ENCODE measurements at regions not wholly inside any gene's neighbourhood (a gene's known extent, or its start where the extent isn't known, plus 50 kb on each side); places are given as distances from the start of the nearest gene placed in this dataset.
A peak's percentile ranks its signal among the peaks of the same experiment; 100 is the strongest.
"Not testable (repeated sequence)": the region's sequence is repeated elsewhere in the genome, so short reads cannot be mapped to it uniquely, and the experiment has no call there.

DNA sequence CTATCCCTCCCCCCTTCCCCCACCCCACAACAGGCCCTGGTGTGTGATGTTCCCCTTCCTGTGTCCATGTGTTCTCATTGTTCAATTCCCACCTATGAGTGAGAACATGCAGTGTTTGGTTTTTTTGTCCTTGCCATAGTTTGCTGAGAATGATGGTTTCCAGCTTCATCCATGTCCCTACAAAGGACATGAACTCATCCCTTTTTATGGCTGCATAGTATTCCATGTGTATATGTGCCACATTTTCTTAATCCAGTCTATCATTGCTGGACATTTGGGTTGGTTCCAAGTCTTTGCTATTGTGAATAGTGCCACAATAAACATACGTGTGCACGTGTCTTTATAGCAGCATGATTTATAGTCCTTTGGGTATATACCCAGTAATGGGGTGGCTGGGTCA, 52.3 kb upstream of the MAN1A2 start:
- intact Hi-C loops (cut with DNase I); ATAC-seq; DNase-seq (ENCODE audit: missing footprints): not testable (repeated sequence)

DNA sequence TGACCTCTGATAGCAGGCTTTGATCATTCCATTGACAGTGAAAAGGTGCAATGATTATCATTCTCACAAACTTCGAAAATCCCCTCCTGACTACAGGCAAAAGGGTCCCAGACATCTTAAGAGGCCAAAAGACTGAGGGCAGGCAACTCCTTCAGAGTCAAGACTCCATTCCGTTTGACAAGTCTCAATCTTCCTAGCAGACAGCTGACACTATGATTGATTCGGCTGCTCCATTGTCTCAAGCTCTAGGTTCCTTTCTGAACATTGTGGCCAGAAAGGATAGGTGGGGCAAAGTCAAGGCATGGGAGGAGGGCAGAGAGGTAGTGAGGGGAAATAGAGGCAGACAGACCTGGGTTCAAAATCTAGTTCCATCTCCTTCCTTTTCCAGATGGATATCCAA, 53.7 kb upstream of the MAN1A2 start:
- intact Hi-C loops (cut with DNase I) = no loop called here
- ATAC-seq (no peak), DNase-seq (ENCODE audit: missing footprints) (no peak)

DNA sequence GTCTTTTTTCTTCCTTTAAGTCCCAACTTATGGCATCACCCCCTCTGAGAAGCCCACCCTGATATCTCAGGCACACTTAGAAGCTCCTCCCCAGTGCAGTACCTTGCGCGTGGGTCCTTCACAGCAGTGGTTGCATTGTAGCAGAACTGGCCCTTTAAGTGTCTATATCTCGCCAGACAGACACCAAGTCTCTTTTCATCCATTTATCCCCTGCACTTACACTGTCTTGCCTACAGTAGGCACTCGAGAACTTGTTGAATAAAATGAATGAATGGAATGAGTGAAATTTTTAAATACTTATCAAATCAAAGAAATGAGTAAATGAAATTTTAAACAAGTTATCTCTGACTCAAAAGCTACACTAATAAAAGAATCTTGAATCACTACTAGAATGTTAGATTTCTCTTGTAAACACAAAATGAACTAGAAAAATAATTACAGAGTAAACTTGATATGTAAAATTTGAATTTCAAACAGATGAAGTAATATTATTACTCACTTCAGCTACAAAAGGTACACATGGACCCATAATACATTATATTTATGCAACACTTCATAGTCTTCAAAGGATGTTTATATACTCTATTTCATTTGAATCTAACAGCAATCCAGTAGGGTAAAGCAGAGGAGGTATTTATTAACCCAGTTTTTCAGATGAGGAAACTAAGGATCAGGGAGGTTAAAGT, 54.7 kb upstream of the MAN1A2 start:
- no peak for DNase-seq (ENCODE audit: missing footprints)
- intact Hi-C loops (cut with DNase I) = no loop called here
- ATAC-seq = no peak

DNA sequence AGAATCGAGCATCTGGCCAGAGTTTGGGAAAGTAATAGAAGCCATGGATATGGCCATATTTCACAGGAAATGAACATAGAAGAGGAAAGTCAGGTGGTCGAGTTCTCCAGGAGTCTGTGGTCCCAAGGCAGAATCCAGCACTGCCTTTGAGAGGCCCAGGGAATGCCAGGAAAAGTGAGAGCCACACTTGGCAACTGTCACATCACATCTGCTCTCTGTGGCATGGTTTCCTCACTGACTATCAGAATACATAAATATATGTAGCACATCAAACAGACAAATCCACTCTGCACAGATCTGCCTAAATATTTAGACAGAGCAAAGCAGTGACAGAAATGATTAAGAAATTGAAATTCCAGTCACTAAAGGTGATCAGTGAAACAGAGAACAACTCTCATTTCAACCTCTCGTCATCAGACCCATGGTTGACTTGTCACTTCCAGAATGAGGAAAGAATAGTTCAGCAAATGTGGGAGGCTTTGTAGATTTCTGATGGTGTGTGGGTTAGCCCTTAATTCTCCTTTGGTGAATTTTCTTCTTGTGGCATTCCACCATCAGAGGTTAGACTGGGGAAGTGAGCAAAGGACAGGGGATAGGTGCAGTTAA, 58.8 kb upstream of the MAN1A2 start:
- no peak for ATAC-seq
- no peak for DNase-seq (ENCODE audit: missing footprints)
- intact Hi-C loops (cut with DNase I) = no loop called here

DNA sequence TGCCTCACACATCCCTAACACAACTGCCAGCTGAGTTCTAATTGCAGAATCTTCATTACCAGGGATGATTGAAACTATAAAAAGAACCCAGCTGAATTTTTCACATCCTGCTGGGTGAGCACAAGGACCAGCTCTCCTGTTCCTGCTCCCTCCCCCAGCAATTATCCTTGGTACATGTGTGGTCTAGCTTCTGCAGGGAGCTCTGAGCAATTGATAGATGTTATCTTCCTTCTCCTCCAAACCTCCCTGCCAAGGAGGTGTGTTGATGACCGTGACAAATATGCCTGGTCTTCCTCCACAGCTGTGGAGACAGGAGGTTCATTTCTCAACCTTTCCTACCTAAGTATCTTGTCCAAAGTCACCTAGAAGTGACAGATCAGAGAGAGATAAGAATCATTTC, 65.3 kb upstream of the MAN1A2 start:
- no peak for DNase-seq (ENCODE audit: missing footprints)
- no peak for ATAC-seq
- intact Hi-C loops (cut with DNase I) = no loop called here

DNA sequence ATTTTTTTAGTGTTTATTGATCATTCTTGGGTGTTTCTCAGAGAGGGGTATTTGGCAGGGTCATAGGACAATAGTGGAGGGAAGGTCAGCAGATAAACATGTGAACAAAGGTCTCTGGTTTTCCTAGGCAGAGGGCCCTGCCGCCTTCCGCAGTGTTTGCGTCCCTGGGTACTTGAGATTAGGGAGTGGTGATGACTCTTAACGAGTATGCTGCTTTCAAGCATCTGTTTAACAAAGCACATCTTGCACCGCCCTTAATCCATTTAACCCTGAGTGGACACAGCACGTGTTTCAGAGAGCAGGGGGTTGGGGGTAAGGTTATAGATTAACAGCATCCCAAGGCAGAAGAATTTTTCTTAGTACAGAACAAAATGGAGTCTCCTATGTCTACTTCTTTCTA, 67.1 kb upstream of the MAN1A2 start:
- intact Hi-C loops (cut with DNase I); DNase-seq (ENCODE audit: missing footprints); ATAC-seq: not testable (repeated sequence)

DNA sequence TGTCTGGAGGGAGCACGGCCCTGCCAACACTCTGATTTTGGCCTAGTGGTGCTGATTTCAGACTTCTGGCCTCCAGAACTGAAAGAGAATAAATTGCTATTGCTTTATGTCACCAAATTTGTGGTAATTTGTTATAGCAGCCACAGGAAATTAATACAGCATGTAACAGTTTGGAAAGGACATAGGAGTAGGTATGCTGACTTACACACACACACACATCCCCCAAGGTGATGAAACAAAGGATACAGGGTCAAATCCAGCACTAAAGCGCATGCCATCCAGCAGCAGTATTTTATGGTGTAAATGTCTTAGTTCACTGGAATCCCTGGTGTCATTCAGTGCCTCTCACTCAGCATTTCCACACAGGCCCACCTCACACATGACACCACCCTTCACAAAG, 72.2 kb upstream of the MAN1A2 start:
- ATAC-seq = no peak
- no peak for DNase-seq (ENCODE audit: missing footprints)
- intact Hi-C loops (cut with DNase I) = no loop called here

DNA sequence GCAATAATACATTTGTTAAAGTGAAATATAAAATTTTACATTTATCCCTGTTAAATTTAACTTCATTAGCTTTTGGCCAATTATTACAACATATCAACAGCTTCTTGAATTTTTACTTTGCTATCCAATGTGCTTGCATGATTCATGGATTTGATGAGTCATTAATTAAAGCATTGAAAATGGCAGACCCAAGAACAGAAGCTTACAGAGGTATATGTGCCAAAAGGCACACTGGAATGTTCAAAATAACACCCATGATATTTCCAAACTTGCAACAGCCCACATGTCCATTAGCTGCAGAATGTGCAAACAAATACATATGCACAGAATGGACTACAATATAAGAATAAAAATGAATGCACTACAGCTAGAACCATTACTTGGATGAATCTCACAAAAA, 76.4 kb upstream of the MAN1A2 start:
- intact Hi-C loops (cut with DNase I) = no loop called here
- DNase-seq (ENCODE audit: missing footprints) = no peak
- ATAC-seq = no peak

DNA sequence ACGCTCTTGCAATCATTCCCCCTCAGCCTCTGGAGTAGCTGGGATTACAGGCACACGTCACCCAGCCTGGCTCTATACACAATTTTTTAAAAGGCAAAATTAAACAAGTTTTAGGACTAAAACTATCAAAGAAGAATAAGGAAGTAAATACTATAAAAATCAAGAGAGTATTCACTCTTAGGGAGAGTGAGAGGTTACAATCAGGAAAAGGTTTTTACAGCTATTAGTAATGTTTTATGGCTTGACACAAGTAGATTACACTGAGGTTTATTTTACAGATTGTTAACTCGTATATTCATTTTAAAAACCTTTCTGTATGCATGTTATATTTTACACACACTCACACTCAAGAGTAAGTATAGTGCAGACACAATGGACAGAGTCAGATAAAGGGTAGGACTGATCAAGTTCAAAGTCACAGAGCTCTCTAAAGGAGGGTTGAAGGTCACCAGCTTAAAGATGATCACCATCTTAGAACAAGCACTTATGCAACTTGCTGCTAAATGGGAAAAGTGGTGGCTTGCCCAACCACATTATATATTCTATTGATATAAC, 77.9 kb upstream of the MAN1A2 start:
- no peak for DNase-seq (ENCODE audit: missing footprints)
- ATAC-seq = no peak
- intact Hi-C loops (cut with DNase I) = no loop called here

DNA sequence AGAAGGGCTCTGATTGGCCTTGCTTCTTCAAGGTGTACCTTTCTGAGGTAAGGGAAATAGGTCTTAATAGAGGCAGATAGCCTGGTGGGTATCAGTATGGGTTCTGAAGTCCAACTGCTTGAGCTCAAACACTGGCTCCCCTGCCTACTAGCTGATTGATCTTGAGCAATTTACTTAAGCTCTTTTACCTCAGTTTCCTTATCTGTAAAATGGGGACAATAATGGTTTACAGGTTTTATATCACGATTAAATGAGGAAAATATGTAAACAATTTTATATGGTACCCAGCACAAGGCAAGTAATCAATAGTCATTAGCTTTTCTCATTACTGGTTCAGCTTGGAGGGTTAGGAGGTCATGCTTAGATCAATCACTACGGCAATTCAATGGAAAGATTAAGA, 75.8 kb upstream of the VTCN1 start:
- DNase-seq (ENCODE audit: missing footprints) = no peak
- intact Hi-C loops (cut with DNase I) = no loop called here
- no peak for ATAC-seq

DNA sequence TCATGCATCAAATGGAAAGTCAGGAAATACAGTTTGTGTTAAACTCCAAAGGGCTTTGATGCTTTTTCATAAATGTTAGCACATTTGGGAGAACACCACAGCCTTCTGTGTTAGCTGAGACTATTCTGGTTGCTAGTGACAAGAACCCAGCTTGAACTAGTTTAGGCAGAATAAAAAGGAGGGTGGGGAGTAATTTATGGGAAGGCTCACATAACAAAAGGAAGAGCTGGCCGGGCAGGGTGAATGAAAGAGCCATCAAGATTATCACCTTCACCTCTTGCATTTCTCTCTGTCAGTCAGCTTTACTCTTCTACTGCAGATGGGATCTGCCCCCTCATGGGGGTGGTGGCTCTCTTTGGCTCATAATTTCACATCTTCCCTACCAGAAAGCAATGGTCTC, 75.4 kb upstream of the VTCN1 start:
- DNase-seq (ENCODE audit: missing footprints) (no peak), ATAC-seq (no peak)
- intact Hi-C loops (cut with DNase I) = no loop called here

DNA sequence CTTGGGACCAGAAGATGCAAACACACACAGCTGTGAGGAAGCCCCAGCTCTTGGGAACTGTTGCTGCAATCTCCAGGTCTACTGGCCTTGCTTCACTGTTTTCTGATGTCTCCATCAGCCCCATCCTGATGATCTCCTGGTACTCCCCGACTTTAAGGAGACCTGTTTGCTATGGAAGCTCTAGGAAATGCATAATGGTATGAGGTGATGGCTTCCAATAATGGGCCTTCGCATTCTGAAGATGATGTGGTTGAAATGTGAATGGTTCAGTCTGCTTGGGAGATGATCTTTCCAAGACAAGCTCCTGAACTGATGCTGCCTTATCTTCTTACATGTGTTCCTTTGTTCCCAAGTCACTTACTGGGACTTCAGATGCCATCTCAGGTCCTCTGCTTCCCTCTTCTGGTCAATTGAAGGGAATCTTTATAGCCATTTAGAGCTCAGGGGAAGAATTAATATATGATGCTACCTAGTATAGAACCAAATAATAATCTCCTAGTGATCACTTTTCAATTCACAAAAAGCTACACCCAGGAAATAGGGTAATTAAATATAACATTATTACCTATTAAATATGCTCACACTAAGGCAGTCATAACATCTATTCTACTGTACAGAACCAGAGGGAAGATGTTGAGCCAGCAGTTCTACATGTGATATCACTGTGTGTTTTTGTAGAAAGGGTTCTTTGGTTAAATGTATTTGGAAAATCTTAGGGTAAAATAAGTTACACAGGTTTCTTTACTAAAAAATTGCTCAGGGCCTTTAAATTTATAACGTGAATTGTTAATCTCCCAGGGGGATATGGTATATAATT, 73.9 kb upstream of the VTCN1 start:
- intact Hi-C loops (cut with DNase I) = loop anchor here (1.0 to 5.0 kb wide), 2 partner anchors 162 to 217 kb away; partner anchors contain the start of gene TRIM45
- ATAC-seq (peak; percentile 69), DNase-seq (ENCODE audit: missing footprints) (no peak)

DNA sequence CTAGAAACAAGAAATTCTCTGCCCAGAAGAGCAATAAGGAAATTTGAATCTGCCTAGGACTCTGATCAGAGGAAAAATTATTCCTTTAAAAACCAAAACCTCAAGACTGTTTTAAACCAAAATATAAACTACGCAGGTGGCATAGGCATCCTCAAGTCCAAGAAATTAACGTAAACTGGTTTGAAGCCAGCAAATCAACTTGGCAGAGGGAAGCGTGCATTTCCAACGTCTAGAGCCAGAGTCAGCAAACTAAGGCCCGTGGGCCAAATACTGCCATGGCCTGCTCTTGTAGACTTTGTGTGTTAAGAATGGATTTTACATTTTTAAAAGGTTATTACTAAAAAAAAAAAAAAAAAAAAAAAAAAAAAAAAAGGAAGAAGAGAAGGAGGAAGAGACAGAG, 67.8 kb upstream of the VTCN1 start:
- intact Hi-C loops (cut with DNase I) = no loop called here
- ATAC-seq = no peak
- no peak for DNase-seq (ENCODE audit: missing footprints)

DNA sequence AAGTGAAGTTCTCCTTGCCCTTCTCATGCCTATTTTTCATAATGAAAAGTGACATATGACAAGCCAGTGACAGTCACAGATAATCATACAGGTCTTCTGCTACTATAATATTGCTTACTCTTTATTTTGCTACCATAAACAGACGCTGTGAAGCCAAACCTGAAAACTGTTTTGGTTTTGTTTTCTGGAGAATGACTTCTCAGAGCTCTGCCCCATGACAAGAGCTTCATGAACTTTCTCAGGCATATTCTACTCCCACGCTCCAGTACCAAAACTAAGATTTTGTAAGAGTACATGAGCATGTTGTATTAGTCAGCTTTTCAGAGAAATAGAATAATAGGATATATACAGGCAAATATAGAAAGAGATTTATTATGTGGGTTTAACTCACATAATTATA, 64.3 kb upstream of the VTCN1 start:
- intact Hi-C loops (cut with DNase I) = no loop called here
- ATAC-seq (no peak), DNase-seq (ENCODE audit: missing footprints) (no peak)

DNA sequence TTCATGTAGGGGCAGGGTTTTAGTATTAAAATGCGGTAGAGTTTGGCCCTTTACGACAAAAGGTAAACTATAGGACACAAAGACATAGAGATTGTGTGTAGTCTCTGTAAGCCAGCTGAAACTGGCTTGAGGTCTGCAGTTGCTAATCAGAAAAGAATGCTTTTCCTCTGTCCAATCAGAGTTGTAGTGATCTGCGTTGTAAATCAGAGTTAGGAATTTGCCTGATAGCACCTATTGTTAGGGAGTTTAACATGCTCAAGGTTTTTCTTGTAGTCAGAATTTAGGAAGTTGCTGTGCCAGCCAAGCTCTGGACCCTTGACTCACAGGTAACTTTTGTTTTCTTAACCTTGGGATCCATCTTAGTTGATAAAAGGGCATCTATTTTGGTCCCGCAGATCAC, 61.2 kb upstream of the VTCN1 start:
- no peak for DNase-seq (ENCODE audit: missing footprints)
- intact Hi-C loops (cut with DNase I) = no loop called here
- no peak for ATAC-seq

DNA sequence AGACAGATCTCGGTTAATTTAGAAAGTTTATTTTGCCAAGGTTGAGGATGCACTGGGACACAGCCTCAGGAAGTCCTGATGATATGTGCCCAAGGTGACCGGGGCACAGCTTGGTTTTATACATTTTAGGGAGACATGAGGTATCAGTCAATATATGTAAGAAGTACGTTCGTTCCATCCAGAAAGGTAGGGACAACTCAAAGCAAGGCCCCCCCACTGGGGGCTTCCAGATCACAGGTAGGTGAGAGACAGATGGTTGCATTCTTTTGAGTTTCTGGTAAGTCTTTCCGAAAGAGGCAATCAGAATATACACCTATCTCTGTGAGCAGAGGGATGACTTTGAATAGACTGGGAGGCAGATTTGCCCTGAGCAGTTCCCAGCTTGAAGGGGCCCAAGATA, 60.4 kb upstream of the VTCN1 start:
- DNase-seq (ENCODE audit: missing footprints) (no peak), ATAC-seq (no peak)
- intact Hi-C loops (cut with DNase I) = no loop called here

DNA sequence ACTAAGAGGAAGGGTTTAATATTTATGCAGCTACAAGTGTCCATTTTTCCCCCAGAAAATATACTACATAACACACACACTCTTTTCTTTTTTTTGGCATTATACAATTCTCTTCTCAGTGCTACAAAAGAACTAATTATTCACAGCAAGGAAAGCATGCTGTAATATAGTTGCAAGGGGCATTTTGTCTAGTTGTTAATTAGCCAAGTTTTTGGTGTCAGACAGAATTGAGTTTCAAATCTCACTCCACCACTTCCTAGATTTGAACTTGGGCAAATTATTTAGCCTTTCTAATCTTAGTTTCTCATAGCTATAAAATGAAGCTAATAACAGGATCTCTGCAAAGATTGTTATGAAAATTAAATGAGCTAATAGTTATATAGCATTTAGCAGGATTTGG, 60.0 kb upstream of the VTCN1 start:
- ATAC-seq (no peak), DNase-seq (ENCODE audit: missing footprints) (no peak)
- intact Hi-C loops (cut with DNase I) = no loop called here

DNA sequence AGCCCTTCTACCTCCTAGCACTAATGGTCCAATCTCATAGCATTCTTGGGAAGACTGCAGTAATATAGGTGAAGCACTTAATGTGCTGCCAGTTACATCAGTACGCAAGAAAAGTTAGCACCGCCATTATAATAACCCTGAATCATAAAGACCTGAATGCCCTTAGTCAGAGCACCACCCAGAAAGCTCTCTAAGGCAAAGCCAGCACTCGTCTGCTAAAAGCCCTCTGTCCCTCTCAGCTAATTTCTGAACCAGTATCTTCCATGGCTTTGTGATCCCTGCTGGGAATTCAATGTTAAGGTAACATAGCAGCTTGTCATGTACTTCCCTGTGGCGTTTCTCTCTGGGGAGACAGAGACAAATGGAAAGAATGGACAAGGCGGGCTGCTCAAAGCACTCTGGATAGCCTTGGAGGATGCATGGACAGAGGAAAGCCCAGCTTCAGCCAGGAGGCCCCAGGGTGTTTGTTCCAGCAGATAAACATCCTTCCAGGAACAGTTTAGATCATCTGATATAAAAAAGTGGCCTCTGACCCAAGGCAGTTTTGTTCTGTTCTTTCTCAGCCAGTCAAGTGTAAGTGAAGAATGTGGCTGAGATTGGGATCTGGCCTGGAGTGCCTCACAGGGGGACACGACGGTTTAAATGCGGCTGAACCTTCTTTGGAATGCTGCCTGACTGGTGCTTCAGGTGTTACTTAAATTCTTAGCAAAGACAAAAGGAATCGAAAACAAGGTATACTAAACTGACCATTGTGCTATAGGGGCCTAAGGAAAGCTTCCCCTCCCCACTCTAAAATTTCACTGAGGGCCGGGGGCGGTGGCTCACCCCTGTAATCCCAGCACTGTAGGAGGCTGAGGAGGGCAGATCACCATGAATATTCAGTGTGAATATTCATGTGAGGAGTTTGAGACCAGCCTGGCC, 58.1 kb upstream of the VTCN1 start:
- ATAC-seq (no peak), DNase-seq (ENCODE audit: missing footprints) (no peak)
- intact Hi-C loops (cut with DNase I) = no loop called here

DNA sequence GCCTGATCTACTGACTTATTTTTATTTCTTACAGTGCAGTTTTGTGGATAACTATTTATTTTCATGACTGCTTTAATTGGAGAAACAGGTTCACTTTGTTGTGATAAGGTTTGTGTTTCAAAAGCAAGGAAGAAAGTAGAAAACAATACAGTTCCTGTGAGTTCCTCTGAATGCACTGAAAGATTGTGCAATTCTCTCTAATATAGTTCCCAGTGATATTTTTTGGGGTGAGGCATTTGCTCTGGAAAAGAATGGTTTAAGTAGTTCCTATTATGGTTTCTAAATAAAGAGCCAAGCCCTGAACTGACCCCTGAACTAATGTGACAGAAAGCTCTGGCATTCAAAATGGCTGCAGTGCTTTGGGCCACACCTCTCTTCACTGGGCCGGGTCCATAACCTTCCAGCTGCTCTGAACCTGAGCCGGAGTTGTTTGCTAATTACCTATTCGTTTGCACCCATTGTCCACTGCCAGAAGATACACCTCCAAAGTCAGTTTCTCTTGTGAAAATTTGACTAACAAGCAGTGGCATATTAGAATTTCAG, 56.6 kb upstream of the VTCN1 start:
- no peak for DNase-seq (ENCODE audit: missing footprints)
- intact Hi-C loops (cut with DNase I) = no loop called here
- ATAC-seq = no peak
